ENCODE measurements at regions not wholly inside any gene's neighbourhood (a gene's known extent, or its start where the extent isn't known, plus 50 kb on each side); places are given as distances from the start of the nearest gene placed in this dataset.

DNA sequence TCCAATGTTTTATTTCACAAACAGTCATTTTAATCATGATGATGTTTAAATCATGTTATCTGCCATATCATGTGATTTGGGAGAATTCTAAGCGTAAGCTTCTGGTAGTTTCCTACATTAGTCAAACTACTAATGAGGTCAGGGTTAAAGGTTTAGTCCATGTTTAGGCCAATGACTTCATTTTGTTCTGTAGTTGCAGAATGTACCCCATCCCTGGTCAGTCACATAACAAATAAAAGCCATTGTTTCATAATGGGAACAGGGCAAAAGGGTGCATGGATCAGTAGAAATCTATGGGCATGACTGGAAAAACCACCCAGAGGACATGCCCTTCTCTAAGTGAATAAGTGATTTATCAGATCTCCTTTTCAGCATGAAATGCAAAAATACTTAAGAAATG, 138.4 kb upstream of the ABCB5 start:
- TF ChIP-seq, protein P1, sequence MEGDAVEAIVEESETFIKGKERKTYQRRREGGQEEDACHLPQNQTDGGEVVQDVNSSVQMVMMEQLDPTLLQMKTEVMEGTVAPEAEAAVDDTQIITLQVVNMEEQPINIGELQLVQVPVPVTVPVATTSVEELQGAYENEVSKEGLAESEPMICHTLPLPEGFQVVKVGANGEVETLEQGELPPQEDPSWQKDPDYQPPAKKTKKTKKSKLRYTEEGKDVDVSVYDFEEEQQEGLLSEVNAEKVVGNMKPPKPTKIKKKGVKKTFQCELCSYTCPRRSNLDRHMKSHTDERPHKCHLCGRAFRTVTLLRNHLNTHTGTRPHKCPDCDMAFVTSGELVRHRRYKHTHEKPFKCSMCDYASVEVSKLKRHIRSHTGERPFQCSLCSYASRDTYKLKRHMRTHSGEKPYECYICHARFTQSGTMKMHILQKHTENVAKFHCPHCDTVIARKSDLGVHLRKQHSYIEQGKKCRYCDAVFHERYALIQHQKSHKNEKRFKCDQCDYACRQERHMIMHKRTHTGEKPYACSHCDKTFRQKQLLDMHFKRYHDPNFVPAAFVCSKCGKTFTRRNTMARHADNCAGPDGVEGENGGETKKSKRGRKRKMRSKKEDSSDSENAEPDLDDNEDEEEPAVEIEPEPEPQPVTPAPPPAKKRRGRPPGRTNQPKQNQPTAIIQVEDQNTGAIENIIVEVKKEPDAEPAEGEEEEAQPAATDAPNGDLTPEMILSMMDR (IDR thresholded peaks at IDR 0.05; ENCODE audit: insufficient read depth, low read depth, low read length), result no peak
- TF ChIP-seq EZH2 (IDR thresholded peaks at IDR 0.05; ENCODE audit: insufficient read depth, low read length), result no peak

All from astrocyte (in vitro differentiated cells and primary cell).